HG03442 (cell line): ENCODE measurements at regions not wholly inside any gene's neighbourhood (a gene's known extent, or its start where the extent isn't known, plus 50 kb on each side); places are given as distances from the start of the nearest gene placed in this dataset.
"Not testable (repeated sequence)": the region's sequence is repeated elsewhere in the genome, so short reads cannot be mapped to it uniquely, and the experiment has no call there.

Source experiments
- ATAC-seq: cut with Tn5 transposase; IDR thresholded peaks from one replicate; pipeline ENCODE4 v1.9.1; 2021; ENCODE audit warnings: mild to moderate bottlenecking, moderate library complexity; ENCODE audit not compliant: unreplicated experiment

GRCh38 chr4:124945422-124945821 lies 232.9 kb upstream of the ANKRD50 start:
- ATAC-seq, result no peak

GRCh38 chr4:124943938-124944337 lies 231.4 kb upstream of the ANKRD50 start:
- no peak for ATAC-seq

DNA sequence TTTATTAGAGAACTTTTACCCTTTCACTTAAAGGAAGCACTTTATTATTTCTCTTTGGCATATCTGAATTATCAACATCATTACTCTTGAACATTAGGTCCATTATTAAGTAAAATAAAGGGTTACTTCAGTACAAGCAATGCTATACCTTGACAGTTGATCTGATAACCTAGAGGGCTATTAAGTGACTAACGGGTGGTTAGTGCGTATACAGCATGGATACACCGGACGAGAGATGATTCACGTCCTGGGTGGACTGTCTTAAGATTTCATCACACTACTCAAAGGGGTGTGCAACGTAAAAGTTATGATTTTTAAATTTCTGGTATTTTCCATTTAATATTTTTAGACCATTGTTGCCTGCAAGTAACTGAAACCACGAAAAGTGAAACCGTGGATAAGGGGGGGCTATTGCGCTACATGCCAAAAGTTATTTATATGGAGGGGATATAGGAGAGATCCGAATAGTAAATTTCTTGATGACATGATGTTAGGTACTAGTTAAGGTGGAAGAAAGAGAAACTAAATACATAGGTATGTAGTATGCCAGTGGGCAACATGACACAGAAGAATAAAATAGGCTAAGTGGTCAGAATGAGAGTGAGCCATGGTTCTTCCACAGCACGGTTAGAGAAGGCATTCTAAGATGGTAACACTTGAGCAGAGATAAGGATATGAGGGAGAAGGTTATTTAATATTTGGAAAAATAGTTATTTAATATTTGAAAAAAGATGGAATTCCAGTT lies 230.8 kb upstream of the ANKRD50 start:
- ATAC-seq, result no peak

- no peak for ATAC-seq
These were observed 228.7 kb upstream of the ANKRD50 start for GRCh38 chr4:124941267-124941666.

- no peak for ATAC-seq
These were observed 227.9 kb upstream of the ANKRD50 start for GRCh38 chr4:124940387-124940786.

- no peak for ATAC-seq
These were observed 227.4 kb upstream of the ANKRD50 start for GRCh38 chr4:124939908-124940307.

GRCh38 chr4:124938836-124939235 lies 226.3 kb upstream of the ANKRD50 start:
- no peak for ATAC-seq

DNA sequence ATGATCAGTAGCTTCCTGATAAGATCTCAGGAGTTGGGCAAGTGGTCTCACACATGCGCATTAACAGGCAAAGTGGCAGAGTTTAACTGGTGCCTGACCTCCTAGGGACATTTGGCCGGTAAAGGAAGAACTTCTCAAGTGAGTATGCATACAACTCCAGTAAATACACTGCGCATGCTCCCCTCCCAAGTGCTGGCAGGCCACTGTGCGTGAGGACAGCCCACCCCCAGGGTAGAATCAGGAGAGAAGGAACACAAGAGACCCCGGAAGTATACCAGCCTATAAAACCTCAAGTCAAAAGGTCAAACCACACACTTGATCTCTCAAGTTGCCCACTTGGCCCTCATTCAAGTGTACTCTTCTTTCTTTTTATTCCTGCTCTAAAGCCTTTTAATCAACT lies 225.5 kb upstream of the ANKRD50 start:
- ATAC-seq, result no peak

DNA sequence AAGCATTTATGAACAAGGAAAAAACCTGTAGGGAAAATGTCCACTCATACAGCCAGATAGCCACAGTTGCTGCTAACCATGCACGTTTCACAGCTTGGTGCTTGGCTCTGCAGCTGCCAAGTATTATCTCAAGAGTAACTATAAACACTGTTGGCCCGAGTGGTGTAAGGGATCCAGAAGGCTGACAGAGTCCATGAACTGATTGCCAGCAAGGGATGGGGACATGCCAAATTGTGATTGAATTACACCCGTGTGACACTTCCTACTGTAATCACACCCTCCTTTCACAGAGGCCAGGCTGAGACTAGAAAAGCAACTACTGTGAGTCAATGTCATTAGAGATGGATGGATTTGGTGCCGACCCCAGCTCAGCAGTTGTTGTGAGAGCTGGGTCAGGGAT lies 223.9 kb upstream of the ANKRD50 start:
- no peak for ATAC-seq

- no peak for ATAC-seq
These were observed 222.4 kb upstream of the ANKRD50 start for GRCh38 chr4:124934916-124935315.

DNA sequence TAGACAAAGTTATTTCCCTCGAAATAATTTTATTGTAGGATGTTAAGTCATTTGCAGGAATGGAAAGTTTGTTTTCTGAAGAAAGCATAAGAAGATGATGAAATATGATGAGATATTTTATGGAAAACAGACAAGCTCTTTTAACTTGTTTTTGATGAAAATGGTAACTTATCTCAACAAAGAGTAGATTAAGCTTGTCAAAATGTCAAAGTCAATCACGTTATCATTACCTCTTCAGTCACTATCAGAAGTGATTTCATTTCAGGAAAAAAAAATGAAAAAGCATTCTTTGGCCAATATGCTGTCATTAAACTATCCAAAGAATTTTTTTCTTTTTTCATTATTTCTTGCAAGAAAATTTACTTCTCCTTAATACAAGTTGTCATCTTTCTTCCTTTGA lies 221.0 kb upstream of the ANKRD50 start:
- no peak for ATAC-seq

DNA sequence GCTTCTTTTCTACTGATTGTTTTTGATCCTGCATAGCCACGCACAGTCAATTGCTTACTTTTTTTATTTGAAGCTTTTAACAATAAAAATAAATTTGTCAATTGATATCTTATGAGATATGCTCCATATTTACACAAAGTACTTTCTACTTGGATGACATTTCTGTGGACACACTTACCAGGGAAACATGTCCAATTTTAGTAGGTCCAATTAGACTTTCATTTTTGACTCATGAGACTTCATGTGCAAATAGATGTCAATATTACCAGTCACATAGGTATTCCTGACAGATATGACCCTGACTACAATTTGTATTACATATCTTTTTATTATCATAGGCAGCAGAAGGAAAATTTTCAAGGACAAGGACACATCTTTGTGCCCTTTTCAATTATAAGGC lies 219.9 kb upstream of the ANKRD50 start:
- ATAC-seq, result no peak

- ATAC-seq, result no peak
These were observed 218.5 kb upstream of the ANKRD50 start for GRCh38 chr4:124931050-124931449.

GRCh38 chr4:124922748-124923147 lies 210.2 kb upstream of the ANKRD50 start:
- ATAC-seq, result not testable (repeated sequence)

- no peak for ATAC-seq
These were observed 206.1 kb upstream of the ANKRD50 start for GRCh38 chr4:124918559-124919122.

DNA sequence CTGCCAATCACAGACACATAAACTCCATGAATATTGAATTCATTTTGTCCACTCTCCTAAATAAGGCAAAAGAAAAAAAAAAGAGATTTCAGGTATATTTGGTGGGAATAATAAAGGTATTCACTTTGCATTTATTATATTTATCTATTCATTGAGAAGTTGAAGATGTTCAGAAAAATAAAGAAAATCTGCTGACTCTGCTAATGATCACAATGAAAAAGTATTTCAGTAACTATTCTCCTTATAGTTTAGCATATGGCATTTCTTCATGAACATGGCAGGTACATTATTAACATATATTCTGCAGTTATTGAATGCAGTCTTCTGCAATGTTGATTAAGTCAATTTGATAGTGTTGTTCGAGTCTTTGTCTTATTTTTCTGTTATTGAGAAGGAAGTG lies 202.5 kb upstream of the ANKRD50 start:
- no peak for ATAC-seq

GRCh38 chr4:124913237-124913636 lies 200.7 kb upstream of the ANKRD50 start:
- no peak for ATAC-seq

GRCh38 chr4:124910327-124910726 lies 197.8 kb upstream of the ANKRD50 start:
- ATAC-seq, result no peak

DNA sequence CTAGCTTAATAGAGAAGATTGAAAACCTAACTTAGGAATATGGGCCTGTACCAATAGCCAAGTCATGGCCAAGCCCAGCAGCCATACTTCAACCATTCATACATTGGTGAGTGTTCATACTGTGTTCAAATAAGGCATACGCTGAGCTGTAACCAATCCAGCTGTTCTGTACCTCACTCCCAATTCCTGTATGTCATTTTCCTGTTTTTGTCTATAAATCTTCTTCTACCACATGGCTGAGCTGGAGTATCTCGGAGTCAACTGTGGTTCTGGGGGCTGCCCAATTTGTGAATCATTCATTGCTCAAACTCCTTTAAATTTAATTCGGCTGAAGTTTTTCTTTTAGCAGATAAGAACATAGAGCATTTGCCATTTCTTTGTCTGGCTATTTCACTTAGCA lies 195.3 kb upstream of the ANKRD50 start:
- no peak for ATAC-seq

DNA sequence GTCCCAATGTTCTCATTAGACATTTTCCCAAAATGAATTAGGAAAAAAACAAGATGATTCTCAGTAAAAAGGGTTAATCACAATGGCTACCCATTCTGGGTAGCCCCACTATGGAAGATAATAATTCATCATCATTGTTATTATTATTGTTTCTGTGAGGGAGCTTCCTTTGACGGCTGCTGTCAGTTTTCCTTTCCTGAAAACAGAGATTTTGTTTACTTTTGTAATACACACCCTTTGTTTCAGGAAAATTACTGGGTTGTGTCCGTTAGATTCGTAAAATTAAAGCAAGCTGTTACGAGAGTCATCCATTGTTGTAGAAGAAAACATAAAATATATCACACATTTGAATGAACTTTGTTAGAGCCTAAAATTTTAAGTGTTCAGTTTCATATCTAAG lies 192.9 kb upstream of the ANKRD50 start:
- no peak for ATAC-seq

GRCh38 chr4:124904723-124905388 lies 192.3 kb upstream of the ANKRD50 start:
- no peak for ATAC-seq

DNA sequence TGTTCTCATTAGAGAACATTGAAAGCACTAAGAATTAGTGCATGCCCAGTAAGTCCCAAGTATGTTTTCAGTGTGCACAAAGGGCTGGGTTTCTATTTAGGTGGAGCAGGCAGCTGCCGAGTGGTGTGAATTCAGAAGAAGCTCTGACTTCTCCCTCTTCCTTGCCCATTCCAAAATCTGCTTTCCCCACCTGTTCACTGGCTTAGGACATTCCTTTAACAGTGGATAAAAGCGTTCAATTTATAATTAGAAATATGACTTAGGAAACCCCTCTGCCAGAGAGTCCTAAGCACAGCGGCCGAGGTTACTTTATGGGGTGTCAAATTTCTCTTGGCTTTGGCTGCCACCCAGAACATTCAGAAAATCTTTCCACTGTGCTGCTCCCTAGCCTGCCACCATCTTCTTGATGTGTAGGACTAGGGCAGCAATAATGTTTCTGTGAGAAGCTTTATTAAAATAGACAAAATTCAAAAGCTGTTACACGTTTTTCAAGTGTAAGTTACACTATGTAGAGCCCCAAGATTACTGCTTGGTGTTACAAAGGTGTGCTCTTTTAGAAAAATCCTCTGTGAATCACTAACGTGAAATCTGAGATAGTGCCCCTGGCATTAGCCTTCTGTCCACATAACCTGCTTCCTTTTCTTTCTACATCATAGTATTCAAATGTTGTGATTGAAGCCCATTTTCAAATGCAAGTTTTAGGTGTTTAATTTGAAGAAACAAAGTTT lies 191.6 kb upstream of the ANKRD50 start:
- no peak for ATAC-seq
